ENCODE measurements at regions not wholly inside any gene's neighbourhood (a gene's known extent, or its start where the extent isn't known, plus 50 kb on each side); places are given as distances from the start of the nearest gene placed in this dataset.

DNA sequence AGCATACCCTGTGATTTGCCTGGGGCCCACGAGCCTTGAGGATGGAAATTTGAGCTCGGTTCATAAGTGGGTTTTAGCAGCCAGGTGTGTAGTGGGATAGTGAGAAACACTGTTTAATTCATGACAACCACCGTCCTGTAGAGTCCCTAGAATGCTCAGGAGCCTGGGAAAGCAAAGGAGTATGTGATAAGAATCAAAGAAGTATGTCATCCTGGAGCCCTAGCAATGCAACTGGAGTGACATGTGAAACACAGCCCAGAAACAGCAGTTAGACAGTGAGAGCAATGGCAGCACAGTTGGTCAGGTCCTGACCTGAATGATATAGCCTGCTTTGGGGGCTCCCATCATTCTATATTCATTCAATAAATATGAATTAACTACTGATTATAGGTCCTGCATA lies 161.2 kb upstream of the ECI2 start:
- H3K4me1 ChIP-seq (ENCODE audit: insufficient read depth, low read length, severe bottlenecking), result no peaks in the 10 kb centered on the region
- no peak overlapping the region for H3K27ac ChIP-seq (ENCODE audit: low read depth, low read length, poor library complexity, severe bottlenecking)
- no peaks in the 10 kb centered on the region for H3F3A ChIP-seq (ENCODE audit: insufficient read depth, low read length)
- H2AFZ ChIP-seq (ENCODE audit: low read length), result no peak overlapping the region
- H3K4me3 ChIP-seq (ENCODE audit: low read depth, low read length, poor library complexity, severe bottlenecking), result no peak overlapping the region
- no peaks in the 10 kb centered on the region for H4K20me1 ChIP-seq (ENCODE audit: insufficient read depth, low read length)
- TF ChIP-seq EZH2 (IDR thresholded peaks at IDR 0.05; ENCODE audit: borderline replicate concordance, low read length), result no peak
- no peak for TF ChIP-seq CTCF (IDR thresholded peaks at IDR 0.05; ENCODE audit: low read length)
- no peaks in the 10 kb centered on the region for H3K36me3 ChIP-seq (ENCODE audit: insufficient read depth, low read length)
- H3K9me3 ChIP-seq (ENCODE audit: low read length), result no peaks in the 10 kb centered on the region
- H3K9me2 ChIP-seq (ENCODE audit: low read depth, low read length), result no peaks in the 10 kb centered on the region
- no peaks in the 10 kb centered on the region for H3K79me2 ChIP-seq (ENCODE audit: insufficient read depth, low read length)
- no peak overlapping the region for H3K9ac ChIP-seq (ENCODE audit: low read length)
- no peaks in the 10 kb centered on the region for H3K27me3 ChIP-seq (ENCODE audit: insufficient read depth, low read length)
- no peak overlapping the region for H3K4me2 ChIP-seq (ENCODE audit: low read length)

- Histone ChIP-seq H4K20me1 (ENCODE audit: insufficient read depth, low read length) (no peaks in the 10 kb centered on the region), H2AFZ (ENCODE audit: low read length) (no peak overlapping the region), H3K9ac (ENCODE audit: low read length) (no peak overlapping the region), H3K4me2 (ENCODE audit: low read length) (no peak overlapping the region), H3K79me2 (ENCODE audit: insufficient read depth, low read length) (no peaks in the 10 kb centered on the region), H3K27ac (ENCODE audit: low read depth, low read length, poor library complexity, severe bottlenecking) (no peak overlapping the region), H3K4me3 (ENCODE audit: low read depth, low read length, poor library complexity, severe bottlenecking) (no peak overlapping the region), H3F3A (ENCODE audit: insufficient read depth, low read length) (no peaks in the 10 kb centered on the region), H3K36me3 (ENCODE audit: insufficient read depth, low read length) (no peaks in the 10 kb centered on the region), H3K4me1 (ENCODE audit: insufficient read depth, low read length, severe bottlenecking) (no peaks in the 10 kb centered on the region), H3K9me3 (ENCODE audit: low read length) (no peaks in the 10 kb centered on the region), H3K27me3 (ENCODE audit: insufficient read depth, low read length) (no peaks in the 10 kb centered on the region), H3K9me2 (ENCODE audit: low read depth, low read length) (no peaks in the 10 kb centered on the region)
- TF ChIP-seq CTCF (IDR thresholded peaks at IDR 0.05; ENCODE audit: low read length), result no peak
- no peak for TF ChIP-seq EZH2 (IDR thresholded peaks at IDR 0.05; ENCODE audit: borderline replicate concordance, low read length)
Measured at GRCh38 chr6:4295783-4296155, 160.4 kb upstream of the ECI2 start.

DNA sequence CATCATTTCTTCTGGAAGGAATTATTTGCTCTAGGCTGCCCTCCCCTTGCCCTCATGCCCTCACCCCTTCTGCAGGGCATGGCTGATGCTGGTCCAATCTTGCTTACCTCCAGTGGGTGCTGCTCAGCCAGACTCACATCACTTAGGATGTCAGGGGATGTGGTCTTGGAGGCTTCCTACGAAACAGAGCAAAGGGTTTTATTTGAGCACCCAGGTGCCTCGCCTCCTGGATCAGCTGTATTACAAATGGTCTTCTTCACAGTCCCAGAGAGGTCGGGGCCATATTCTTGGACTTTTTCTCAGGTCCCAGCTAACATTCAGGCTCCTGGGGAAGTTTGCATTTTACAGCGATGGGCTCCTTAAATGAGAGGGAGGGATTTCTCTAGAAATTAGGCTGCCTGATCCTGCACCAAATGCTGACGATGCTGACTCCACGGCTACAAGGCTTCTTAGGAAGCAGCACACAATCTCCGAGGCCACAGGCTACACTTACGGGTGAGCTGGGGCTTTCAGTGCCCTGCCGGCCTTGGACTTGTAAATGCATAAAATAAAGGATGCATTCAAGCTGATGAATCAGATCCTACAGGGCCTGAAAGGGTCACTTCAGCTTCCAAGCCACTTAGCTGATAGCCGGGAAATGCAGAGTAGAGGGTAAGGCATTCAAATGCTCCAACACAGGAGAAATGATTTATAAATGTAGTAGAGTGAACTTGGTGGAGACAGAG lies 159.8 kb upstream of the ECI2 start:
- H3K9ac ChIP-seq (ENCODE audit: low read length), result no peak overlapping the region
- no peaks in the 10 kb centered on the region for H3K9me3 ChIP-seq (ENCODE audit: low read length)
- H3K27me3 ChIP-seq (ENCODE audit: insufficient read depth, low read length), result no peaks in the 10 kb centered on the region
- no peaks in the 10 kb centered on the region for H3F3A ChIP-seq (ENCODE audit: insufficient read depth, low read length)
- H3K9me2 ChIP-seq (ENCODE audit: low read depth, low read length), result no peaks in the 10 kb centered on the region
- H4K20me1 ChIP-seq (ENCODE audit: insufficient read depth, low read length), result no peaks in the 10 kb centered on the region
- H3K4me1 ChIP-seq (ENCODE audit: insufficient read depth, low read length, severe bottlenecking), result no peaks in the 10 kb centered on the region
- TF ChIP-seq EZH2 (IDR thresholded peaks at IDR 0.05; ENCODE audit: borderline replicate concordance, low read length) (no peak), CTCF (IDR thresholded peaks at IDR 0.05; ENCODE audit: low read length) (no peak)
- no peak overlapping the region for H3K27ac ChIP-seq (ENCODE audit: low read depth, low read length, poor library complexity, severe bottlenecking)
- no peaks in the 10 kb centered on the region for H3K36me3 ChIP-seq (ENCODE audit: insufficient read depth, low read length)
- no peaks in the 10 kb centered on the region for H3K79me2 ChIP-seq (ENCODE audit: insufficient read depth, low read length)
- H2AFZ ChIP-seq (ENCODE audit: low read length), result no peak overlapping the region
- no peak overlapping the region for H3K4me3 ChIP-seq (ENCODE audit: low read depth, low read length, poor library complexity, severe bottlenecking)
- no peak overlapping the region for H3K4me2 ChIP-seq (ENCODE audit: low read length)

All from OCI-LY1 (cell line).